ENCODE measurements at regions not wholly inside any gene's neighbourhood (a gene's known extent, or its start where the extent isn't known, plus 50 kb on each side); places are given as distances from the start of the nearest gene placed in this dataset.

GRCh38 chr2:217729421-217730053 lies 273.3 kb downstream of the TNS1 start:
- Histone ChIP-seq H3K4me2 (ENCODE audit: low read length) (no peak overlapping the region), H3K79me1 (ENCODE audit: low read length) (no peaks in the 10 kb centered on the region), H3K4me3 (ENCODE audit: low read length) (no peak overlapping the region), H4K8ac (ENCODE audit: low read depth, low read length) (no peak overlapping the region), H3K79me2 (ENCODE audit: control insufficient read depth, insufficient read depth, low read length) (no peaks in the 10 kb centered on the region), H3K9ac (ENCODE audit: low read length) (no peak overlapping the region), H3K36me3 (ENCODE audit: control insufficient read depth, insufficient read depth, low read length) (no peaks in the 10 kb centered on the region), H2BK120ac (ENCODE audit: low read depth, low read length) (no peak overlapping the region), H3K18ac (ENCODE audit: low read length) (no peak overlapping the region), H3K56ac (ENCODE audit: low read length) (no peak overlapping the region), H3K4ac (ENCODE audit: low read depth, low read length) (no peak overlapping the region), H2BK15ac (replicated peaks; ENCODE audit: low read depth) (no peak overlapping the region), H3K27me3 (ENCODE audit: insufficient read depth, low read length, poor library complexity) (no peaks in the 10 kb centered on the region), H3K27ac (ENCODE audit: low read depth, low read length) (no peak overlapping the region), H3K23ac (ENCODE audit: low read length) (no peak overlapping the region), H4K5ac (ENCODE audit: low read length) (no peak overlapping the region), H3K4me1 (ENCODE audit: control insufficient read depth, low read depth, low read length) (no peaks in the 10 kb centered on the region), H2AK5ac (ENCODE audit: low read length) (no peak overlapping the region), H2BK5ac (ENCODE audit: low read length) (no peak overlapping the region)
- no CpG with 5 or more reads among the region's 5 CpGs for WGBS (ENCODE audit: extremely low coverage, insufficient coverage, low lambda C conversion rate)
- DNase-seq = no peak

GRCh38 chr2:217727801-217728200 lies 275.0 kb downstream of the TNS1 start:
- H3K4me3 ChIP-seq (ENCODE audit: low read length) = no peak overlapping the region
- H4K8ac ChIP-seq (ENCODE audit: low read depth, low read length) = no peak overlapping the region
- H3K79me1 ChIP-seq (ENCODE audit: low read length) = no peaks in the 10 kb centered on the region
- no peak for DNase-seq
- H3K27me3 ChIP-seq (ENCODE audit: insufficient read depth, low read length, poor library complexity) = no peaks in the 10 kb centered on the region
- no peak overlapping the region for H3K56ac ChIP-seq (ENCODE audit: low read length)
- WGBS (ENCODE audit: extremely low coverage, insufficient coverage, low lambda C conversion rate) = no CpG with 5 or more reads among the region's 7 CpGs
- H3K4me1 ChIP-seq (ENCODE audit: control insufficient read depth, low read depth, low read length) = no peaks in the 10 kb centered on the region
- no peaks in the 10 kb centered on the region for H3K36me3 ChIP-seq (ENCODE audit: control insufficient read depth, insufficient read depth, low read length)
- H3K18ac ChIP-seq (ENCODE audit: low read length) = no peak overlapping the region
- no peak overlapping the region for H3K9ac ChIP-seq (ENCODE audit: low read length)
- no peak overlapping the region for H3K4ac ChIP-seq (ENCODE audit: low read depth, low read length)
- no peak overlapping the region for H2BK120ac ChIP-seq (ENCODE audit: low read depth, low read length)
- H2BK5ac ChIP-seq (ENCODE audit: low read length) = no peak overlapping the region
- no peak overlapping the region for H4K5ac ChIP-seq (ENCODE audit: low read length)
- H2BK15ac ChIP-seq (replicated peaks; ENCODE audit: low read depth) = no peak overlapping the region
- H3K27ac ChIP-seq (ENCODE audit: low read depth, low read length) = no peak overlapping the region
- no peaks in the 10 kb centered on the region for H3K79me2 ChIP-seq (ENCODE audit: control insufficient read depth, insufficient read depth, low read length)
- no peak overlapping the region for H3K23ac ChIP-seq (ENCODE audit: low read length)
- H3K4me2 ChIP-seq (ENCODE audit: low read length) = no peak overlapping the region
- no peak overlapping the region for H2AK5ac ChIP-seq (ENCODE audit: low read length)

GRCh38 chr2:217725409-217725808 lies 277.4 kb downstream of the TNS1 start:
- Histone ChIP-seq H2BK120ac (ENCODE audit: low read depth, low read length) (no peak overlapping the region), H3K56ac (ENCODE audit: low read length) (no peak overlapping the region), H3K4me2 (ENCODE audit: low read length) (no peak overlapping the region), H3K36me3 (ENCODE audit: control insufficient read depth, insufficient read depth, low read length) (no peaks in the 10 kb centered on the region), H3K27ac (ENCODE audit: low read depth, low read length) (no peak overlapping the region), H3K9ac (ENCODE audit: low read length) (no peak overlapping the region), H2AK5ac (ENCODE audit: low read length) (no peak overlapping the region), H3K4ac (ENCODE audit: low read depth, low read length) (no peak overlapping the region), H2BK5ac (ENCODE audit: low read length) (no peak overlapping the region), H3K4me3 (ENCODE audit: low read length) (no peak overlapping the region), H3K4me1 (ENCODE audit: control insufficient read depth, low read depth, low read length) (no peaks in the 10 kb centered on the region), H3K23ac (ENCODE audit: low read length) (no peak overlapping the region), H3K79me2 (ENCODE audit: control insufficient read depth, insufficient read depth, low read length) (no peaks in the 10 kb centered on the region), H2BK15ac (replicated peaks; ENCODE audit: low read depth) (no peak overlapping the region), H3K79me1 (ENCODE audit: low read length) (no peaks in the 10 kb centered on the region), H4K5ac (ENCODE audit: low read length) (no peak overlapping the region), H4K8ac (ENCODE audit: low read depth, low read length) (no peak overlapping the region), H3K27me3 (ENCODE audit: insufficient read depth, low read length, poor library complexity) (no peaks in the 10 kb centered on the region), H3K18ac (ENCODE audit: low read length) (no peak overlapping the region)
- DNase-seq = no peak
- no CpG with 5 or more reads among the region's 4 CpGs for WGBS (ENCODE audit: extremely low coverage, insufficient coverage, low lambda C conversion rate)

- Histone ChIP-seq H2AK5ac (ENCODE audit: low read length) (no peak overlapping the region), H3K79me2 (ENCODE audit: control insufficient read depth, insufficient read depth, low read length) (no peaks in the 10 kb centered on the region), H3K79me1 (ENCODE audit: low read length) (no peaks in the 10 kb centered on the region), H3K56ac (ENCODE audit: low read length) (no peak overlapping the region), H3K4me1 (ENCODE audit: control insufficient read depth, low read depth, low read length) (no peaks in the 10 kb centered on the region), H3K4me3 (ENCODE audit: low read length) (no peak overlapping the region), H4K5ac (ENCODE audit: low read length) (no peak overlapping the region), H2BK120ac (ENCODE audit: low read depth, low read length) (no peak overlapping the region), H3K27me3 (ENCODE audit: insufficient read depth, low read length, poor library complexity) (no peaks in the 10 kb centered on the region), H3K23ac (ENCODE audit: low read length) (no peak overlapping the region), H3K36me3 (ENCODE audit: control insufficient read depth, insufficient read depth, low read length) (no peaks in the 10 kb centered on the region), H3K27ac (ENCODE audit: low read depth, low read length) (no peak overlapping the region), H3K9ac (ENCODE audit: low read length) (no peak overlapping the region), H2BK5ac (ENCODE audit: low read length) (no peak overlapping the region), H3K4ac (ENCODE audit: low read depth, low read length) (no peak overlapping the region), H4K8ac (ENCODE audit: low read depth, low read length) (no peak overlapping the region), H3K4me2 (ENCODE audit: low read length) (no peak overlapping the region), H3K18ac (ENCODE audit: low read length) (no peak overlapping the region), H2BK15ac (replicated peaks; ENCODE audit: low read depth) (no peak overlapping the region)
- peak; percentile 56 for DNase-seq
Observed at GRCh38 chr2:217724471-217724870, 278.3 kb downstream of the TNS1 start.

GRCh38 chr2:217723981-217724380 lies 278.8 kb downstream of the TNS1 start:
- no CpG with 5 or more reads among the region's 9 CpGs for WGBS (ENCODE audit: extremely low coverage, insufficient coverage, low lambda C conversion rate)
- no peak for DNase-seq
- H3K27me3 ChIP-seq (ENCODE audit: insufficient read depth, low read length, poor library complexity) = no peaks in the 10 kb centered on the region
- no peak overlapping the region for H3K18ac ChIP-seq (ENCODE audit: low read length)
- H3K9ac ChIP-seq (ENCODE audit: low read length) = no peak overlapping the region
- H3K4me1 ChIP-seq (ENCODE audit: control insufficient read depth, low read depth, low read length) = no peaks in the 10 kb centered on the region
- H3K79me2 ChIP-seq (ENCODE audit: control insufficient read depth, insufficient read depth, low read length) = no peaks in the 10 kb centered on the region
- no peak overlapping the region for H3K27ac ChIP-seq (ENCODE audit: low read depth, low read length)
- H3K56ac ChIP-seq (ENCODE audit: low read length) = no peak overlapping the region
- H4K8ac ChIP-seq (ENCODE audit: low read depth, low read length) = no peak overlapping the region
- no peak overlapping the region for H4K5ac ChIP-seq (ENCODE audit: low read length)
- H2BK5ac ChIP-seq (ENCODE audit: low read length) = no peak overlapping the region
- H3K23ac ChIP-seq (ENCODE audit: low read length) = no peak overlapping the region
- H2BK120ac ChIP-seq (ENCODE audit: low read depth, low read length) = no peak overlapping the region
- H2BK15ac ChIP-seq (replicated peaks; ENCODE audit: low read depth) = no peak overlapping the region
- no peak overlapping the region for H3K4me2 ChIP-seq (ENCODE audit: low read length)
- H3K79me1 ChIP-seq (ENCODE audit: low read length) = no peaks in the 10 kb centered on the region
- no peaks in the 10 kb centered on the region for H3K36me3 ChIP-seq (ENCODE audit: control insufficient read depth, insufficient read depth, low read length)
- H2AK5ac ChIP-seq (ENCODE audit: low read length) = no peak overlapping the region
- no peak overlapping the region for H3K4me3 ChIP-seq (ENCODE audit: low read length)
- H3K4ac ChIP-seq (ENCODE audit: low read depth, low read length) = no peak overlapping the region

- no peak overlapping the region for H3K56ac ChIP-seq (ENCODE audit: low read length)
- H4K5ac ChIP-seq (ENCODE audit: low read length) = no peak overlapping the region
- H3K27me3 ChIP-seq (ENCODE audit: insufficient read depth, low read length, poor library complexity) = no peaks in the 10 kb centered on the region
- no peak overlapping the region for H2BK15ac ChIP-seq (replicated peaks; ENCODE audit: low read depth)
- no peaks in the 10 kb centered on the region for H3K36me3 ChIP-seq (ENCODE audit: control insufficient read depth, insufficient read depth, low read length)
- H3K4ac ChIP-seq (ENCODE audit: low read depth, low read length) = no peak overlapping the region
- H4K8ac ChIP-seq (ENCODE audit: low read depth, low read length) = no peak overlapping the region
- H3K4me1 ChIP-seq (ENCODE audit: control insufficient read depth, low read depth, low read length) = no peaks in the 10 kb centered on the region
- H2BK5ac ChIP-seq (ENCODE audit: low read length) = no peak overlapping the region
- H3K23ac ChIP-seq (ENCODE audit: low read length) = no peak overlapping the region
- H3K9ac ChIP-seq (ENCODE audit: low read length) = no peak overlapping the region
- DNase-seq = no peak
- H3K4me3 ChIP-seq (ENCODE audit: low read length) = no peak overlapping the region
- no peak overlapping the region for H3K27ac ChIP-seq (ENCODE audit: low read depth, low read length)
- no peak overlapping the region for H3K18ac ChIP-seq (ENCODE audit: low read length)
- no peaks in the 10 kb centered on the region for H3K79me2 ChIP-seq (ENCODE audit: control insufficient read depth, insufficient read depth, low read length)
- H2AK5ac ChIP-seq (ENCODE audit: low read length) = no peak overlapping the region
- WGBS (ENCODE audit: extremely low coverage, insufficient coverage, low lambda C conversion rate) = no CpG with 5 or more reads among the region's 9 CpGs
- no peaks in the 10 kb centered on the region for H3K79me1 ChIP-seq (ENCODE audit: low read length)
- H3K4me2 ChIP-seq (ENCODE audit: low read length) = no peak overlapping the region
- H2BK120ac ChIP-seq (ENCODE audit: low read depth, low read length) = no peak overlapping the region
Observed at GRCh38 chr2:217722883-217723472, 279.8 kb downstream of the TNS1 start.
